ENCODE measurements at regions not wholly inside any gene's neighbourhood (a gene's known extent, or its start where the extent isn't known, plus 50 kb on each side); places are given as distances from the start of the nearest gene placed in this dataset.

DNA sequence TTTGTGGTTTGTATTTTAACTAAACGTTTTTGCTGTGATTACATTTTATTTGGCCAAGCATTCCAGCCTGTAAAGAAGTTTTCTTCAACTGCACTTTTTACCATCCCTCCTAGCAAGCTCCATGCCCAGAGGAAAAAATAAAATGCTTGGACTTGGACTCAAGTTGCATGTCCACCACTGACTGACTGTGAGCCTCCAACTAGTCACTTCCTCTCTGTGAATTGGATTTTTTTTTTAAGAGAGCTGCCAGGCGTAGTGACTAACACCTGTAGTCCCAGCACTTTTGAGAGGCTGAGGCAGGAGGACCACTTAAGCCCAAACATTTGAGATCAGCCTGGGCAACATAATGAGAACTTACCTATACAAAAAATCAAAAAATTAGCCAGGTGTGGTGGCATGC, 1185.2 kb upstream of the PIK3C3 start:
- no peak for TF ChIP-seq CTCF (IDR thresholded peaks at IDR 0.05)
- TF ChIP-seq POLR2A (IDR thresholded peaks at IDR 0.05) = no peak
- no peak for TF ChIP-seq POLR2AphosphoS5 (IDR thresholded peaks at IDR 0.05)
